Prostate gland (tissue), 2 donors: ENCODE measurements at regions not wholly inside any gene's neighbourhood (a gene's known extent, or its start where the extent isn't known, plus 50 kb on each side); places are given as distances from the start of the nearest gene placed in this dataset.

ENCODE experiments used
- DNase-seq: peaks from one replicate; pipeline ENCODE4 v3.0.0-alpha.2; 2019; ENCODE audit warnings: low spot score
- H3K27ac ChIP-seq, 2 donors: fragments of 200-600 bp; sonication (generic); 2 replicates each; pipeline ENCODE4 v1.5.1; 2017 to 2019
- H3K27me3 ChIP-seq: fragments of 200-600 bp; sonication (generic); replicated peaks from 2 replicates; pipeline ENCODE4 v1.5.1; 2019; ENCODE audit not compliant: insufficient read depth
- H3K36me3 ChIP-seq, 2 donors: fragments of 200-600 bp; sonication (generic); 1 replicate in 1 of 2; 2 replicates in 1 of 2; pipeline versions ENCODE4 v1.5.1 to v1.8.1; 2017 to 2019
- H3K4me1 ChIP-seq: fragments of 200-600 bp; sonication (generic); replicated peaks from 2 replicates; pipeline ENCODE4 v1.5.1; 2019
- H3K4me3 ChIP-seq, 2 donors: fragments of 200-600 bp; sonication (generic); 2 replicates each; pipeline ENCODE4 v1.5.1; 2017 to 2019
- H3K9me3 ChIP-seq: fragments of 200-600 bp; sonication (generic); 2 replicates; pipeline ENCODE4 v1.5.1; 2017
- CTCF ChIP-seq, 4 experiments: fragments of 200-600 bp in 2 of 4; fragments of 450-650 bp in 2 of 4; sonication (generic) in 2 of 4; IDR thresholded peaks; 1 replicate in 3 of 4; 2 replicates in 1 of 4; pipeline ENCODE4 v1.5.1; 2016 to 2019; ENCODE audit warnings: antibody characterized with exemption in 4 of 4, mild to moderate bottlenecking in 2 of 4, moderate library complexity in 2 of 4
- POLR2A ChIP-seq: fragments of 450-650 bp; IDR thresholded peaks from one replicate; pipeline ENCODE4 v1.6.1; 2016; ENCODE audit warnings: antibody characterized with exemption, mild to moderate bottlenecking
- POLR2AphosphoS5 ChIP-seq: sonication (generic); formaldehyde crosslinking; IDR thresholded peaks from one replicate; pipeline ENCODE4 v1.6.1; 2017; ENCODE audit warnings: antibody characterized with exemption
- WGBS: methylation state at CpG from one replicate; pipeline ENCODE4 v1.1.5; 2018; 5-methylcytosine and 5-hydroxymethylcytosine counted together
- intact Hi-C: fragments of 100-400 bp; cut with DNase I; formaldehyde crosslinking; loops from one replicate; pipeline ENCODE4 v1.14.2; 2022

- TF ChIP-seq POLR2AphosphoS5 (no peak), CTCF (IDR thresholded peaks at IDR 0.05) (no peak), POLR2A (no peak)
- H3K9me3 ChIP-seq = no peaks in the 10 kb centered on the region
- H3K4me3 ChIP-seq = no peak overlapping the region
- H3K36me3 ChIP-seq = no peaks in the 10 kb centered on the region
- H3K4me1 ChIP-seq = no peaks in the 10 kb centered on the region
- H3K27ac ChIP-seq = no peak overlapping the region
- WGBS = 97% methylated on average over 3 of the region's 3 CpGs
- intact Hi-C loops = no loop called here
- no peaks in the 10 kb centered on the region for H3K27me3 ChIP-seq
- DNase-seq = no peak
Measured at GRCh38 chr11:92822410-92822809, 147.0 kb upstream of the MTNR1B start.

GRCh38 chr11:92826136-92826535, 143.3 kb upstream of the MTNR1B start:
- Histone ChIP-seq H3K36me3 (no peaks in the 10 kb centered on the region), H3K27ac (no peak overlapping the region), H3K9me3 (no peaks in the 10 kb centered on the region), H3K27me3 (no peaks in the 10 kb centered on the region), H3K4me3 (no peak overlapping the region), H3K4me1 (no peaks in the 10 kb centered on the region)
- intact Hi-C loops = no loop called here
- DNase-seq = no peak
- TF ChIP-seq POLR2AphosphoS5 (no peak), CTCF (IDR thresholded peaks at IDR 0.05) (no peak), POLR2A (no peak)
- WGBS = 9% methylated on average over 1 of the region's 1 CpG

GRCh38 chr11:92826603-92827002, 142.8 kb upstream of the MTNR1B start:
- no peaks in the 10 kb centered on the region for H3K36me3 ChIP-seq
- intact Hi-C loops = no loop called here
- H3K27me3 ChIP-seq = no peaks in the 10 kb centered on the region
- TF ChIP-seq POLR2A (no peak), POLR2AphosphoS5 (no peak), CTCF (IDR thresholded peaks at IDR 0.05) (no peak)
- 33% methylated on average over 1 of the region's 1 CpG for WGBS
- DNase-seq = no peak
- H3K4me1 ChIP-seq = no peaks in the 10 kb centered on the region
- no peak overlapping the region for H3K4me3 ChIP-seq
- no peaks in the 10 kb centered on the region for H3K9me3 ChIP-seq
- no peak overlapping the region for H3K27ac ChIP-seq

GRCh38 chr11:92827132-92827531, 142.3 kb upstream of the MTNR1B start:
- TF ChIP-seq POLR2AphosphoS5 (peak; percentile 24), CTCF (IDR thresholded peaks at IDR 0.05) (no peak), POLR2A (no peak)
- intact Hi-C loops = no loop called here
- Histone ChIP-seq H3K27me3 (no peaks in the 10 kb centered on the region), H3K36me3 (no peaks in the 10 kb centered on the region), H3K4me1 (no peaks in the 10 kb centered on the region), H3K27ac (no peak overlapping the region), H3K4me3 (no peak overlapping the region), H3K9me3 (no peaks in the 10 kb centered on the region)
- no peak for DNase-seq
- WGBS = 68% methylated on average over 2 of the region's 2 CpGs

GRCh38 chr11:92828556-92828955, 140.9 kb upstream of the MTNR1B start:
- no peak for DNase-seq
- H3K4me1 ChIP-seq = no peaks in the 10 kb centered on the region
- no peaks in the 10 kb centered on the region for H3K27me3 ChIP-seq
- WGBS = 26% methylated on average over 2 of the region's 2 CpGs
- intact Hi-C loops = no loop called here
- TF ChIP-seq POLR2A (no peak), CTCF (IDR thresholded peaks at IDR 0.05) (no peak), POLR2AphosphoS5 (no peak)
- H3K9me3 ChIP-seq = no peaks in the 10 kb centered on the region
- no peak overlapping the region for H3K27ac ChIP-seq
- H3K4me3 ChIP-seq = no peak overlapping the region
- no peaks in the 10 kb centered on the region for H3K36me3 ChIP-seq
